Activated CD4-positive, alpha-beta T cell treated with anti-CD3 and anti-CD28 coated beads for 1 hour (primary cell): ENCODE measurements at regions not wholly inside any gene's neighbourhood (a gene's known extent, or its start where the extent isn't known, plus 50 kb on each side); places are given as distances from the start of the nearest gene placed in this dataset.
"Not testable (repeated sequence)": the region's sequence is repeated elsewhere in the genome, so short reads cannot be mapped to it uniquely, and the experiment has no call there.

Experiments
- DNase-seq: peaks from one replicate; pipeline ENCODE4 v3.0.0-alpha.2; 2020

DNA sequence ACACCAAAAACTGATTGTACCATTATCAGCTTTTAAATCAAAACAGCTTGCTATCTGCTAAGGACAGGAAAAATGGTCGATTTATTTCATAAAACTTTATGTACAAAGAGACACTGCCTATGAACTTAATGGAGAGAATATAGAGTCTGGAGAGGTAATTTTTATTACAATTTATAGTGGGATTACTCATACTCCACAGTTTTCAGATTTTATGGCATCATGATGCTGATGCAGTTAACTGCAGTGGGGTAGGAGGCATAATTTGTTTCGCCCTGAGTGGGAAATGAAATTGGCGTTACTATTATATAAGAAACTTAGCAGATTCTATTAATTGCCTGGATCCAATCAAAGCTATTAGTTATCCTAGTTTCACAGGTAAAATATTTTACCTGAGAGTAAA, 301.4 kb downstream of the KLF12 start:
- no peak for DNase-seq

DNA sequence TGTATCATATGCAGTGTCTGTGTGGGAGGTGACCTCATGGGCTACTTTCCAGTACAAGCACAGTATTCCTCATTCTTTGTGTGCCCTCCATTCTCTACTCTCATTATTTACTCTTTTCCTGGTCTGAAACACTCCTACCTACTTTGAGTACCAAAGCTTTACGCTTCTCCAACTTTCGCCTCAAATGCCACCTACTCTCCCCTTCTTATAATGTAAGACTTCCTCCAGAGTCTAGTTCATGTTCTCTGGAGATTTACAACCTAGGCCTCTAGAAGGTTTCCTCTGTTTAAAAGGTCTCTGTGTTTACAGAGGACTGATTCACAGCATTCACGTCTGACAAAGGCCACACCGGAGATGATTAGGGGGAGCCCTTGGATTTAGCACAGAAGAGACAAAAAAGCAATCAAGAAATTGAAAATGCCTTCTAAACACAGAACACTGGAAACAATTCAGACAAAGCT, 302.0 kb downstream of the KLF12 start:
- DNase-seq: no peak

DNA sequence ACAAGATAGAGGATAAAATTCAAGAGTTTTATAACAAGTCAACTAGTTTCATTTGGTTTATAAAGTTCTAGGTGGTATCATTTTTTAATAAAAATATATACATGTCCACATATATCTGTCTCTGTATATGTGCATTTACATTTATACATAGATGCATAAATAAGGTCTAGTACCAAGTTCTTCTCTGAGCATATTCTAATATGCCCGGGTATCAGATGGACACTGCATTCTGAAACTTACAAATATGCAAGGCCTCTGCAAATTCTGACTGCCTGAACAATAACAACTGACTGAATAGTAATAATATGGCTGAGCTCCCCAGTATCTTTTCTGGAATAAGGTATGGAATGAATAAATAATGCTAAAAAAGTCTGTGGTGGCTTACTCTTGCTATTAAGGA, 304.8 kb downstream of the KLF12 start:
- DNase-seq: no peak

DNA sequence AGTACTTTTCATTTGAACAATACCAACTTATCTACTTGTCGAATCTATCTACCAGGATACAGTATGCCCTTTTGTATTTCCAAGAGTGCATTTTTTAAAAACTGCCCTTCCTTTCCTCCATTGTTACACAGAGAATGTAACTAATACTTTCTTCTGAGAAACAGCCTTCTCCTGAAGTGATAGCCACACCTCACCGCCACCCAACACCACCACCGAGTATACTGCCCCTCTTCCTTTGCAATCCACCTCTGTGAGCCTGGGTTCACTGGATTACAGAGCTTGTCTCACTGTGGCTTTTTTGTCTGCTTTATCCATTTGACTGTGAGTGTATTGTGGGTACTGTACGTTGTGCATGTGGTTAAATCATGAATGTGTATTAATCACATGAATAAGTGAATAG, 305.4 kb downstream of the KLF12 start:
- no peak for DNase-seq

DNA sequence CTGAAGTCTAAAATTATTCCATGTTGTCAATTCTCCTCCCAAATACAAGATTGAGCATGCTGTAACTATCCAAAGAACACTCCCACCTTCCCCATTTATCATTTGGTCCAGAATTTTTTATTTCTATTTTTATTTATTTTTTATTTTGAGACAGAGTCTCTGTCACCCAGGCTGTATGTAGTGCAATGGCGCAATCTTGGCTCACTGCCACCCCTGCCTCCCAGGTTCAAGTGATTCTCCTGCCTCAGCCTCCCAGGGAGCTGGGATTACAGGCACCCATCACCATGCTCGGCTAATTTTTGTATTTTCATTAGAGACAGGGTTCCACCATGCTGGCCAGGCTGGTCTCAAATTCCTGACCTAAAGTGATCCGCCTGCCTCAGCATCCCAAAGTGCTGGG, 306.8 kb downstream of the KLF12 start:
- no peak for DNase-seq

DNA sequence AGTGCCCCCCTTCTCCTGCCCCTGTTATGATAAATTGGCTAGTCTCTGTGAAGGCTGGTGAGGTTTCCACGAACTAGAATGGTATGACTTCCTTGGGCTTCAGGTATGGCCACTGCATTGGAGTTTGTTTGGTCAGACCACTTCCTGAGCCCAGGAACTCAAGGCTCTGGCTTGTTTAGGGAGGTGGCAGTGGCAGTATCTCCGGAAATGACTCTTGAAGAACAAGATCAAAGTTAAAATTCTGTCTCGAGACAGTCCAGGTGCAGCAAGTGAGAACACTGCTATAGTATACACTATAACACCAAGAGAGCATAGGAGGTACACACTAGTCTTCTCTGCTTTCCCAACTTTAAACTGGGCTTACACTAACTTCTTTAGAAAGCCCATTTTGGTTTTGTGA, 309.1 kb downstream of the KLF12 start:
- DNase-seq: no peak

DNA sequence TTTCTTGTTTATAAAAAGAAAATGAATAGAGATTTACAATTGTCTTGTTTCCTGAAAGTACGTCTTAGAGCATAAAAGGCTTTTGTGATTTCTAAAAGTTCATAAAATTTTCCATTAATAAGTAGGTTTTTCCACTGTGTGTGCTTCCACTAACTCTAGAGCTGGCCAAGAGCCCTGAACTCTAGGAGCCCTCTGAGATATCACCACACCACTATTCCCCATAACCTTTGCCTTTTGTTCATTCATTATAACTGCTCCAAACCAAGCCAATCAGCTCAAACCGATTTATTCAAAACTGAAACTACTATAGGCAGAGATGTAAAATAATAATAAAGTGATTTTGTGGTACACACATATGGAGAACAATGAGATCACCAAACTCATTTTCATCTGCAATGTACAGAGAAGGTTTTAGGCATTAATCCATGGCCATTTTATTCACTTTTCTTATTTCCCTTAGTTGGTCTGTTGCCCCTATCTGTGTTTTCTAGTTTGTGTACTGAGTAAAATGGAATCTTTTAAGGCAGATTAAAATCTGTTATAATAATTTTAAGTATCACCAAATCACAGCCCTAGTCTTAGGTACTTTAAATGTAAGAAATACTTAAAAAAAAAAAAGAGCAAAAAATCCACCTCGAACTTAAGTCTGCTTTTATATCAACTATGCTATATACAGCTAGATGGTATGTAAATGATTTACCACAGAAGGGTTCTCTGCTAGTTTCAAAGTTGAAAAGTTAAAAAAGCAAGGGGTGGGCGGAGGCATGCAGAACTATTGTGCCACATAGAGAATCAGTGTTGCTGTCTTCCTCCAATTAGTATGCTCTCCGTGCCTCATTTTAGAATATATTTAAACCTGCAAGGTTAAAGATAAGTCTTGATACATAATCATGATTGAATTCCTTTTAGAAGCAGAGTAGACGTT, 311.3 kb downstream of the KLF12 start:
- no peak for DNase-seq

DNA sequence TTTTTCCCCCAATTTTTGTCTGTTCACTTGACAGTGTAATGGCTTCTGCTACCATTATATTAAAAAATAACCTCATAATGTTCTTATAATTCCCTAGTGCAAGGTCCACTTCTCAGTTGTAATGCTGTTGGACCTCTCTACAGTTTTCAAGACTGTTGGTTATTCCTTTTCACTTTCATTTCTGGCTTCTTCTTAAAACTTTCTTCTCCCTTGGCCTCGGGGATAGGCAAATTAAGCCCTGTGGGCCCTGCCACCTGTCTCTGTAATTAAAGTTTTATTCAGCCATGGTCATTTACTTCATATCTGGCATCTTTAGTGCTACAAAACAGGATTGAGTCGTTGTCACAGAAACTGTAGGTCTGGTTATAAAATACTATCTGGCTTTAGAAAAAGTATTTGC, 313.5 kb downstream of the KLF12 start:
- DNase-seq: no peak

DNA sequence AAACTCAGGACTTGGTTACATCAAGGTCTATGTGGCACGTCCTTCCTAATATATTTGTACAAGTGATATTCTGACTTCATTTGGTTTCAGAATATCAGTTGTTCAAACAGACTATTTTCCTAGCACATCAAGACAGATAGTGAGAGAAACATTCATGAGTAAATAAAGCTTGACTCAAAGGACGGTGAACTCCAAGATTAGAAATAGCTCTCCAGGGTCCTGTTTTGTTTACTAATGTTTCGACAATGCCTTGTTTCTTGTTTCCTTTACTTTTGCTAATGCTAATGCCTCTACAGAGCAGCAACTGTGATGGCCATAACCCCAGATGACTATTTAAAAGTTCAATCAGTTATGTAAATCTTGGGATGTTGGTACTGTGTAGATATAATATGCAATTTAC, 313.9 kb downstream of the KLF12 start:
- DNase-seq: no peak

DNA sequence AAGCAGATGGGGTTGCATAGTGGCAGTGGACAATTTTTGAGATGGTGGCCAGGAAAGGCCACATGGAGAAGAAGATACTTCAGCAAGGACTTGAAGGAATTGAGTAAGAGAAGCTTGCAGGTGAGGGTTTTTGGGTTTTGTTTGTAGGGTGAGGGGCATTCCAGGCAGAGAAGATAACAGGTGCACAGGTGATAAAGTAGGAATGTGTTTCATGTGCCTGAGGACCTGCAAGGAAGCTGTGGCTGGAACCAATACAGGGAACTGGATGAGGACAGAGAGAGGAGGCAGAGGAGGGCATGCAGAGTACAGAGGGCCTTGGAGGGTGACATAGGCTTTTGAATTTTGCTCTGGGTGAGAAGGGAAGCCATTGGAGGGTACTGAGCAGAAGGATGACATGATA, 314.5 kb downstream of the KLF12 start:
- DNase-seq: no peak

DNA sequence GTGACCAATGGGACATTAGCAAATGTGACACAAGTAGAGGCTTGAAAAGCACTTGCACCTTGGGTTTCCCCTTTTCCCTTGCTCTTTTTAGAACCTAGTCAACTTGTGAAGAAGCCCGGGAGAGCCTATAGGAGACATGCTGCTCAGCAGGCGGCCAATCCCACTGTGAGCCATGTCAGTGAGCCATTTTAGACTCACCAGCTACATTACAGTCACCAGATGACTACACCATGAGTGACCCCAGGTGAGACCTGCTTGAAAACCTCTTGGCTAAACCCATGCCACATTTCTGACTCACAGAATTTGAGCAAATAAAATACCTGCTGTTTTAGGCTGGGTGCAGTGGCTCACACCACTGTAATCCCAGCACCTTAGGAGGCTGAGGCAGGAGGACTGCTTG, 317.5 kb downstream of the KLF12 start:
- no peak for DNase-seq

DNA sequence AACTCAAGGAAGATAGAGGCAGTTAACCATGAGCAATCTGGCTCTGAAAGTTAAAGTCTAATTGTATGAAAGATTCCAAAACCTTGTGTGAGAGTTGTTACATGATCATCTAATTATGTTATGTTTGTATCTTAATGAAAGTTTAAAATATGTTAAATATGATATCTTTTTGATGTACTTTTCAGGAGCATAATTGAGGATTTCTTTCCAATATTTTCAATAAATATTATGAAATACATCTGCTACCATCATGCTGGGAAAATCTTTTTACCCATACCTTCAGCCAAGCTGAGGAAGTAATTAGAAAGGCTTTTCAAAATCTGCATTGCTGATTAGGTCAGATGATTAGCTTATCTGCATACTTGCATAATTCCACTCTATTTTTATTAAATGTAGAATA, 318.4 kb downstream of the KLF12 start:
- no peak for DNase-seq

DNA sequence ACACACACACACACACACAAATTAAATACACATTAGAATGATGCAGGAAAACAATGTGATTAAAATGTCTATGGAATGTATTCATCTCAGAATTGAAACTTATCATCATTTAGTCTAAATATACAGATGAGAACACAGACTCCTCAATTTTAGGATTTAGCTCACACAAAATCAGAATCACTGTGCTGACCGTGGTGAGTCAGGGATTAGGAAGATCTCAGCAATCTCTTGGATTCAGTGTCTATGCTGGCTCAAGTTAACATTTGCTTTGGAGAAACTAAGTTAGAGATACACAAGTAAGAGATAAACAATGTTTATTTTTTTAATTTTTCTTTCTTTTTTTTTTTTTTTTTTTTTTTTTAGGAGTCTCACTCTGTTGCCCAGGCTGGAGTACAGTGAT, 323.6 kb downstream of the KLF12 start:
- DNase-seq: no peak

DNA sequence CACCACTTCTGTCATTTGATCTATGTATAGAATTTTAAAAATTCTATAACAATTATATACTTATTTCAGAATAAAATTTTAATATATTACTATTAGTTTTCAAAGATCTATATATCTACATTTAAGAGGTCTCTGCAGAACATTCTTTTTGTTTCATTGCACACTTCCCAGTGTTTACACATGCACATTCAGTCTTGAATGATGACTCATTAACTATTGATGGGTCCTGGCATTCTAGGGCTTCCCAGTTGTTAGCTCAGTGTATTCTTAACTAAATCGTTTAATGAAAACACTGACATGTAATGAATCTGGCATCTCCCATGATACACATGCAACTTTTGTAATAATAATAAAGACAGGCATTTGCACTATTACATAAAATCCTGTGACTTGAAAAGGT, 324.6 kb downstream of the KLF12 start:
- no peak for DNase-seq

DNA sequence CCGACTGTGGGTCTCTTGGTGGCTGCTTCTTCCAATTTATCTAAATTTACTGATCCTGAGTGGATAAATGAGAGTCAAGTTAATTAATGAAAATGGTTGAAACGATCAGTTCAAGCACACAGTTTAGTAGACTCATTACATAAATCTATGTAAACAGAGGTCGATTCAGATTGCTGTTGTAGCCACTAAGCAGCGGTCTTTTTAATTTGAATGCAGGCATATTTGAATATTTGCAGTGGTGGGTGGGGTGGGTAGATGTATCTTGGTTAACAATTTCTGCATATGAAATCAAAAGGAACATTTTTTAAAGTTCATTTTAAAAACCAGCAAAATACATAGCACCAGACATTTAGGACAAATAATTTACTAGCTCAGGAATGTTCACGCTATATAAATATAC, 325.9 kb downstream of the KLF12 start:
- no peak for DNase-seq

DNA sequence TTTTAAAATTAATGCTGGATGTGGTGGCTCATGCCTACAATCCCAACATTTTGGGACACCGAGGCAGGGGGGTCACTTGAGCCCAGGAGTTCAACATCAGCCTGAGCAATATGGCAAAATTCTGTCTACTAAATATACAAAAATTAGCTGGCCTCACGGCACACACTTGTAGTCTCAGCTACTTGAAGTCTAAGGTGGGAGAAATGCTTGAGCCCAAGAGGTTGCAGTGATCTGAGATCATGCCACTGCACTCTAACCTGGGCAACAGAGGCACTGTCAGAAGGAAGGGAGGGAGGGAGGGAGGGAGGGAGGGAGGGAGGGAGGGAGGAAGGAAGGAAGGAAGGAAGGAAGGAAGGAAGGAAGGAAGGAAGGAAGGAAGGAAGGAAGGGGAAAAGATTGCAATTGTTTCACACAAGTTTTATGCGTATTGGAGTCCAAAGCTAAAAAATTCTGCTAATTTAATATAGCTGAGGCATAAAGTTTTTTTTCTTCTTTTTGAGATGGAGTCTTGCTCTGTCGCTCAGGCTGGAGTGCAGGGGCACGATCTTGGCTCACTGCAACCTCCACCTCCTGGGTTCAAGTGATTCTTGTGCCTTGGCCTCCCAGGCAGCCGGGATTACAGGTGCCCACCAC, 328.8 kb downstream of the KLF12 start:
- DNase-seq: not testable (repeated sequence)

DNA sequence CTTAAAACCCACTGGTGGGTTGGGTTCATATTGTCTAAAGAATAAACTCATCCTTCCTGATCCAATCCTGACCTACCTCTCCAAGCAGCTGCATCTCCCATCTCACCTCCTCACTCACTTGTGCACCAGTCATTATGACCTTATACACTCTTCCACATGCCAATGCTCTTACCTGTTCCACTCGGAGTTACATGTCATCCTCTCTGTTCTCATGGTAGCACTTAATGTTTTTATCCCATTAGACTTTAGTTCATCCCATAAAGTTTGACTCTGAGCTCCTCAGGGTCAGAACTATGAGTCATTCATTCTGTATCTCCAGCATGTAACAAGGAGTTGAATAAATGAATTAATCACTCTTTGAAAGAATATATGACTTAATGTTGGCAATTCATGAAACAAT, 330.2 kb downstream of the KLF12 start:
- DNase-seq: no peak

DNA sequence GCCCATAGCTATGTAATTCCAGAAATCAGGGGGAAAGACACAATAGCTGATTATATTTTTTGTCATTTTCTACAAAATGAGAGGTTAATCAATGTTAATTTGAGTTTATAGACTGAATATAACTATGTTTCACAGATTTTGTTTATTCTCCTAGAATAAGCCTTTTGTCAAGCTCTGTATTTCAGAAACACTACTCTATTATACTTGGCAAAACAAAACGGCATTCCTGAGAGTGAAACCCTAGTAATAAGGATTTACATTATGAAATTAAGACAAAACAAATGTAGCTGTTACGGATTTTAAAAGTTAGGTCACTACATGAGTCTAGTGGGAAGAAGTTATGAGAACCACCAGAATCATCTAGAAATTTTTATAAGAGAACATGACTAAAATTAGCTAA, 334.2 kb downstream of the KLF12 start:
- no peak for DNase-seq

DNA sequence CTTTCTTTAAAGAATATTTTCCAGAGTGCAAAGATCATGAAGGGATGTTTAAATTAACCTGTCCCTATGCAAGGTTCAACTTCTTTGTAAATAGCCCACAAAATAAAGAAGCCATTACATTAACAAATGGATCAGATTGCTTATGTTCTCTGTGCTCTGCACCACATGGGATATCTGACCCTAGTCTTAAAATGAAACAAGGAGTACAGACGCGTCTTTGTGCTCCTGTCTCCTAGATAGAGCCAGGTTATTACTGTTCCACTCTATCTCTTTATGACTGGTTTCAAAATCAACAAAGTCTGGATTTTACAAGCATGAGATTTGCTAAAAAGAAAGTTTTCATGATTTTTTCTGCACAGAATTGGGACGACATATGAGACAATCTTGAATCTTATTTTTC, 339.4 kb downstream of the KLF12 start:
- no peak for DNase-seq

DNA sequence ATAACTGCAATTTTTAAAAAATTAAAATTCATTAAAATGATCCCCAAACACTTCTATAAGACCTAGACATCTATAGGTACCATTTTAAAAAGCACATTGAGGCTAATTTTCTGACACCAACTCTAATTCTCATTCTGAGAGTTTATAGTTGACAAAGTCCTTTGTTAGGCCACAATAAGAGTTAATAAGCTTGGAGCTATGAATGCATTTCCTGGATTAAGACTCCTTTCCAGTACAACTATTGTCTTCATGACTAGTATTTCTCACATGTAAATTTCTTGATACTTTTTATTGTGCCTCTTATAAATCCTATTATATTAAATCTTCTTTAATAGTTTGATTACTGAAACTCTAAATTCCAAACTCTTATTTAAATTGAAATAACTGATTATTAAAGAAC, 340.8 kb downstream of the KLF12 start:
- no peak for DNase-seq

DNA sequence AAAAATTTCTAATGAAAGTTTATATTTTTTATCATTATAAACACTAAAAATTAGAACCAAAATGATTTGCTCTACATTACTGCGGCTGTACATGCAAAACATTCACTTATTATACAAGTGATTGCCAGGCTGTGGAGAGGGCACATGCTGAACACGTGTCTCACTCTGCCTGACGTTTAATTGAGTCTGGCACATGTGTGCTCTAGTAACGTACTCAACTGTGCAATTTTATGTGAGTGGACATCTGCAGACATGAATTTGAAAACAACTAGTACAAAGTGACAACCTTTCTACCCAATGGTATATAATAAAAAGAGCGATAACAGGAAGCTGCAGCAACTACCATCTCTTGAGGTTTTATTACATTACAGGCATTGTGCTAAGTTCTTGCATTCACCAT, 341.4 kb downstream of the KLF12 start:
- DNase-seq: no peak

DNA sequence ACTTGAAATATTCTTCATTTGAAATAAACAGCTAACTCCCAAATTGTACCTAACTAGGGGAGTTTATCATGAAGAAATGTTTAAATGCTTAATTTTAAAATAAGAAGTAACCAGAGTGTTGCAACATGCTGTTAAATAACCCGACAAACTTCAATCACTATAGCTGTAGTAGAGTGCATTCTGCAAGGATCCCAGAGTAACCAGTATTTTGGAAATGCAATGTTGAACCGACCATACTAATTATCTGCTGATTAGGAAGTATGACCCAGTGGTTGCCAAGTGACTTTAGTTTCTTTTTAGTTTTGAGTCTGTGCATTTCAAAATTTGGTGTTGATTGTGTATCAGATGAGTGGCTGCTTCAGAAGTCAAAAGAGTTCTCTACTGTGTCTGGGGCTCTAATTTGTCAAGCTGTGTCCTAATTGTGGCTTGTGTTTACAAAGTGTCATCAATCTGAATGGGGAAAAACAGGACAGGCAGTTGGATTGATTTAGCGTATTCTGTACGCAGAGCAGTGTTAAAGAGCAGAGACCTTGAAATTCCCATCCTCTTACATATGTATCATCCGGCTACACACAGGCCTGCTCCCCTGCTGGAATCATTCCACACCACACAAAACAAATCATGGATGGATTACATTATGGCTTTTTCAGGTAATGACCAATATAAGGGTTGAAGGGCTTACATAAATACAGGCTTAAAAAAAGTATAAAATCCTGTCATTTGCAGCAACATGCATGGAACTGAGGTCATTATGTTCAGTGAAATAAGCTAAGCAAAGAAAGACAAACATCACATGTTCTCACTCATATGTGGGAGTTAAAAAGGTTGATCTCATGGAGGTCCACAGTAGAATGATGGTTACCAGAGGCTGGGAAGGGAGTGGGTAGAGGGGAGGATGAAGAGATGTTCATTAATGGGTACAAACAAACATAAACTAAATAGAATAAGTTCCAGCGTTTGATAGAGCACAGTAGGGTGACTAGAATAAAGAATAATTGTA, 351.5 kb downstream of the KLF12 start:
- DNase-seq: no peak

DNA sequence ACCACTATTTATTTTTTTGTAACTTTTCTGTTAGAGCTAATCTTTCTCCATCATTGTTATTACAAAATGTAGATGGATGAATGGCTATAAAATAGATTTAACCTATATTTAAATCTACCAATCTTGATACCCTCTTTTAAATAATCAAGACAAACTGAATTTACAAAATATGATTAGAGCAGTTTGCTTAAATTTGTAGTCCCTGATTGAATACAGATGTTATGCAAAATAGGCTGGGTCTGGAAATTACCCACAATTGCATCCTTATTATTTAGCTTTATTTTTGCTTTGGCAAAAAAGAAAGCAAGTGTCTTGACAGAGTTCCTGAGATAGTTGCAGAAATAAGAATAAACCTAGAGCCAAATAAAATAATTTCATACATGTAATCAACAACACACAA, 352.8 kb downstream of the KLF12 start:
- DNase-seq: no peak
